ENCODE measurements at regions not wholly inside any gene's neighbourhood (a gene's known extent, or its start where the extent isn't known, plus 50 kb on each side); places are given as distances from the start of the nearest gene placed in this dataset.

DNA sequence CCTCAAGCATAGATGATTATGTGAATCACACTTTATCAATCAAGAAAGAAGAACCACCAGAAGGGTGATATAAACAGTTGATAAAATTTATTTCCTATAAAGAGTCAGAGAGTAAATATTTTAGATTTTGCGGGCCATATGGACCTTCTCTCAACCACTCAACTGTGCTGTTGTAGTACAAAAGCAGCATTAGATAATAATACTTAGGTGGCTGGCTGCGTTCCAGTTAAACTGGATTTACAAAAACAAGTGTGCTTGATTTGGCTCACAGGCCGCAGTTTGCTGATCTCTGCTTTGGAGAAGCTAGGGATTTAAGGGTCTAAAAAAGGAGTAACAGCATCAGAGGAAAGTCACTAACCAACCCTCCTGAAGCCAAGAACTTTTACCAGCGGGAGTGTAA lies 1406.0 kb downstream of the KCNT2 start:
- no peak for DNase-seq
- no peaks in the 10 kb centered on the region for H3K27me3 Mint-ChIP-seq
- no peaks in the 10 kb centered on the region for H3K4me1 Mint-ChIP-seq
- TF ChIP-seq, protein P1, sequence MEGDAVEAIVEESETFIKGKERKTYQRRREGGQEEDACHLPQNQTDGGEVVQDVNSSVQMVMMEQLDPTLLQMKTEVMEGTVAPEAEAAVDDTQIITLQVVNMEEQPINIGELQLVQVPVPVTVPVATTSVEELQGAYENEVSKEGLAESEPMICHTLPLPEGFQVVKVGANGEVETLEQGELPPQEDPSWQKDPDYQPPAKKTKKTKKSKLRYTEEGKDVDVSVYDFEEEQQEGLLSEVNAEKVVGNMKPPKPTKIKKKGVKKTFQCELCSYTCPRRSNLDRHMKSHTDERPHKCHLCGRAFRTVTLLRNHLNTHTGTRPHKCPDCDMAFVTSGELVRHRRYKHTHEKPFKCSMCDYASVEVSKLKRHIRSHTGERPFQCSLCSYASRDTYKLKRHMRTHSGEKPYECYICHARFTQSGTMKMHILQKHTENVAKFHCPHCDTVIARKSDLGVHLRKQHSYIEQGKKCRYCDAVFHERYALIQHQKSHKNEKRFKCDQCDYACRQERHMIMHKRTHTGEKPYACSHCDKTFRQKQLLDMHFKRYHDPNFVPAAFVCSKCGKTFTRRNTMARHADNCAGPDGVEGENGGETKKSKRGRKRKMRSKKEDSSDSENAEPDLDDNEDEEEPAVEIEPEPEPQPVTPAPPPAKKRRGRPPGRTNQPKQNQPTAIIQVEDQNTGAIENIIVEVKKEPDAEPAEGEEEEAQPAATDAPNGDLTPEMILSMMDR (IDR thresholded peaks at IDR 0.05) = no peak
- H3K9me3 Mint-ChIP-seq = no peaks in the 10 kb centered on the region
- POLR2A ChIA-PET = no interaction called here
- no peak for ATAC-seq (ENCODE audit: low read depth)
- intact Hi-C loops (cut with micrococcal nuclease) = no loop called here
- no peaks in the 10 kb centered on the region for H3K36me3 Mint-ChIP-seq (ENCODE audit: low read depth)
- no peak overlapping the region for H3K27ac Mint-ChIP-seq
- H3K4me3 Mint-ChIP-seq = no peak overlapping the region
- CTCF ChIA-PET = no interaction called here

DNA sequence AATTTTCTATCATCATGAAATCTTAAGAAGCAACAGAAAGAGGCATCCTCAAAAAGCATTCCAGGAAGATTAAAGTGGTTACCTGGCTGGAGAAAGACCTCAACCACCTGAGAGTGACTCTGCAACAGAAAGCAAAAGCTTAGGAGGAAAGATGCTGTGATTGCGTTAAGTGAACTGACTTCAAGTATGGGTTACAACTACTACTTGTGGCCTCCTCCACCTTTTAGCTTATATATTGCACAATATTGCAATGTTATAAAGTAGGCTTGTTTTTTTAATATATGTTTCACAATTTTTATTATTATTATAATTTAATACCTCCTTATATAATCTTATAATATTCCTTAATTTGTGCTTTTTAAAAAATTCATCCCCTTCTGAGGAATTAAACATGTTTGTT lies 1407.5 kb downstream of the KCNT2 start:
- no peaks in the 10 kb centered on the region for H3K27me3 Mint-ChIP-seq
- POLR2A ChIA-PET = no interaction called here
- ATAC-seq (ENCODE audit: low read depth) (no peak), DNase-seq (no peak)
- CTCF ChIA-PET = no interaction called here
- H3K4me1 Mint-ChIP-seq = no peaks in the 10 kb centered on the region
- TF ChIP-seq, protein P1 (IDR thresholded peaks at IDR 0.05) = no peak
- no peak overlapping the region for H3K4me3 Mint-ChIP-seq
- intact Hi-C loops (cut with micrococcal nuclease) = no loop called here
- no peaks in the 10 kb centered on the region for H3K36me3 Mint-ChIP-seq (ENCODE audit: low read depth)
- no peak overlapping the region for H3K27ac Mint-ChIP-seq
- H3K9me3 Mint-ChIP-seq = no peaks in the 10 kb centered on the region

DNA sequence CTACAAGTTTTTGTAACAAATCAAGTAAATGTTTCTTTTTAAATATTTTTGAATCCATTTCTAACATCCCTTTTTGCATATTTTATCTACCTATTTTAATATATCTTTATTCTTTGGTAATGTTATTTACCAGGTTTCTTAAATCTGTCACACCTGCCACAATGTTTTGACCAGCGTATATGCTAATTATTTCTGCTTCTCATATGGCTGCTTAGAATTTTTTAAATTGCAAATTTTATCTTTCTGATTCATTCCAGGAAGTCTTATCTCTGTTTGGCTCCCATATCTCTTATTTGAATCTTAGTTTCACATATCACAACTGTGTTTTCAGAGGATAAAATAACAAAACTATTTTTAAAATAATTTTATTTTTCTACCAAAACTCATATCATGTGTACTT lies 1411.1 kb downstream of the KCNT2 start:
- intact Hi-C loops (cut with micrococcal nuclease) = no loop called here
- ChIA-PET CTCF (no interaction called here), POLR2A (no interaction called here)
- Mint-ChIP-seq H3K9me3 (no peaks in the 10 kb centered on the region), H3K27ac (no peak overlapping the region), H3K4me1 (no peaks in the 10 kb centered on the region), H3K27me3 (no peaks in the 10 kb centered on the region), H3K36me3 (ENCODE audit: low read depth) (no peaks in the 10 kb centered on the region), H3K4me3 (no peak overlapping the region)
- ATAC-seq (ENCODE audit: low read depth) (no peak), DNase-seq (no peak)
- TF ChIP-seq, protein P1 (IDR thresholded peaks at IDR 0.05) = no peak

DNA sequence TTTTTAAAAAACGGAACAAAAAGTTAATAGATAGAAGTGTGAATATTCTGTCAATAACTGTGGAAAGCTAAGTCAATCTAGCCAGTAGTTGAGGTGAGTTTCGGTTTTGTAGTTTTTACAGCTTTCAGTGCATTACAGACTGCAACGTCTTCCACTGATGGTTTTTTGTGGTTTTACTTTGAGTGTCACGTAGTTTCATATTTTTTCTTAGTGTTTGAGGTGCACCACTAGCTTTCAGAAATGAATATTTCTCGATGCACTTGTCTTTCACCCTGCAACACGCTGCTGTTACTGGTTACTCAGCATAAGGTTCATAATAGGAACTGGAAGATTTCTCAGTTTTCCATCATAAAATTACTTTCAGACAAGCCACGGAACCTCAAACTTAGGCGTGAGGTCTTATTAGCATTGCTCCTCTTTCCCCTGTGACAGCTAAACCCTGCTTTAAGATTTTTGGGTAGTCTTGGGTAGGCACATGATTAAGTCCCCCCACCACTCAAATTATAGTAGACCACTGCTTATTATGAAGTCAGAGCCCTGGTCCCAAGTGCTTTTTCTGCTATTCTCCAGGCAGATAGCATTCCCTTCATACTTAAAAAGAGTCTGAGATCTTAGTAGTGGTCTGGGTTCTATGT lies 1412.7 kb downstream of the KCNT2 start:
- no peaks in the 10 kb centered on the region for H3K9me3 Mint-ChIP-seq
- CTCF ChIA-PET = no interaction called here
- DNase-seq = no peak

DNA sequence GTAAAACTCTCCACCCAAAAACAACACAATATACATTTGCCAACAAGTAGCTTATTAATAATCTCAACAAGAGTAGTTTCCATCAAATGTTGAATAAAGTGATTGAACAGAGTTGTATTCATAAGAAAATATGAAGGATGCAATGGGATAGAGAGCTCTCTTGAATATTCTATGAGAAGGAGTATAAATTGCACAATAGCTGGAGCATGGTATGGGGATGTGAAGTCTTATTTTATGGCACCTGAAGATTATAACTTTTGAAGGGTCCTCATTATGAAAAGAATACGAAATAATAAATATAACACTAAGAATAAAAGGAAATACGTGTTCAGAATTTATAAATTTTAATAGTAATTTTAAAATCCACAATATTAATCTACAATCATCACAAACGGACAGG lies 1415.1 kb downstream of the KCNT2 start:
- Mint-ChIP-seq H3K27ac (no peak overlapping the region), H3K9me3 (no peaks in the 10 kb centered on the region), H3K4me1 (no peaks in the 10 kb centered on the region), H3K4me3 (no peak overlapping the region), H3K27me3 (no peaks in the 10 kb centered on the region), H3K36me3 (ENCODE audit: low read depth) (no peaks in the 10 kb centered on the region)
- intact Hi-C loops (cut with micrococcal nuclease) = no loop called here
- ChIA-PET POLR2A (no interaction called here), CTCF (no interaction called here)
- ATAC-seq (ENCODE audit: low read depth) = no peak
- TF ChIP-seq, protein P1 (IDR thresholded peaks at IDR 0.05) = no peak
- DNase-seq = no peak

More for the DNA sequence above, 1412.7 kb downstream of the KCNT2 start:
- Mint-ChIP-seq H3K27me3 (no peaks in the 10 kb centered on the region), H3K36me3 (ENCODE audit: low read depth) (no peaks in the 10 kb centered on the region), H3K4me3 (no peak overlapping the region), H3K4me1 (no peaks in the 10 kb centered on the region), H3K27ac (no peak overlapping the region)
- TF ChIP-seq, protein P1 (IDR thresholded peaks at IDR 0.05) = no peak
- no peak for ATAC-seq (ENCODE audit: low read depth)
- POLR2A ChIA-PET = no interaction called here
- intact Hi-C loops (cut with micrococcal nuclease) = no loop called here
